Esophagus muscularis mucosa (tissue), 4 donors: ENCODE measurements at regions not wholly inside any gene's neighbourhood (a gene's known extent, or its start where the extent isn't known, plus 50 kb on each side); places are given as distances from the start of the nearest gene placed in this dataset.

Experiments
- DNase-seq: peaks from one replicate; pipeline ENCODE4 v3.0.0-alpha.2; 2017; ENCODE audit errors: extremely low spot score
- H3K27ac ChIP-seq, 4 donors: fragments of 200-600 bp; sonication (generic); replicated peaks in 1 of 4; 1 replicate in 3 of 4; 2 replicates in 1 of 4; pipeline ENCODE4 v1.5.1; 2016 to 2019; ENCODE audit warnings: mild to moderate bottlenecking in 1 of 4
- H3K27me3 ChIP-seq, 4 donors: fragments of 200-600 bp; sonication (generic); one replicate each; pipeline versions ENCODE4 v1.5.1 to v1.6.0; 2016 to 2019
- H3K36me3 ChIP-seq, 4 donors: fragments of 200-600 bp; sonication (generic); one replicate each; pipeline ENCODE4 v1.5.1; 2016 to 2019
- H3K4me1 ChIP-seq, 4 donors: fragments of 200-600 bp; sonication (generic); one replicate each; pipeline ENCODE4 v1.5.1; 2016 to 2019
- H3K4me3 ChIP-seq, 4 donors: fragments of 200-600 bp; sonication (generic); 1 replicate in 2 of 4; 2 replicates in 2 of 4; pipeline ENCODE4 v1.5.1; 2016 to 2019; ENCODE audit warnings: mild to moderate bottlenecking in 4 of 4, moderate library complexity in 1 of 4
- H3K9me3 ChIP-seq, 4 donors: fragments of 200-600 bp; sonication (generic); 1 replicate in 3 of 4; 2 replicates in 1 of 4; pipeline ENCODE4 v1.5.1; 2016 to 2019
- EP300 ChIP-seq: sonication (generic); formaldehyde crosslinking; IDR thresholded peaks from one replicate; pipeline ENCODE4 v1.6.1; 2017; ENCODE audit warnings: antibody characterized with exemption
- POLR2A ChIP-seq: fragments of 450-650 bp; IDR thresholded peaks from one replicate; pipeline ENCODE4 v1.6.1; 2017; ENCODE audit warnings: antibody characterized with exemption, moderate library complexity, mild to moderate bottlenecking, low read depth
- POLR2AphosphoS5 ChIP-seq, 2 donors: sonication (generic); formaldehyde crosslinking; IDR thresholded peaks; one replicate each; pipeline ENCODE4 v1.6.1; 2017; ENCODE audit warnings: antibody characterized with exemption in 2 of 2
- WGBS: methylation state at CpG from one replicate; pipeline ENCODE4 v1.1.5; 2018; 5-methylcytosine and 5-hydroxymethylcytosine counted together
- intact Hi-C: fragments of 100-400 bp; cut with DNase I; formaldehyde crosslinking; loops from one replicate; pipeline ENCODE4 v1.15.1; 2023
- TF ChIP-seq, protein P1 (sequence below), 3 experiments: fragments of 200-600 bp in 2 of 3; fragments of 450-650 bp in 1 of 3; sonication (generic) in 2 of 3; IDR thresholded peaks; one replicate each; pipeline ENCODE4 v1.5.1; 2017 to 2019; ENCODE audit warnings: antibody characterized with exemption in 3 of 3, mild to moderate bottlenecking in 2 of 3, moderate library complexity in 1 of 3

- Histone ChIP-seq H3K27ac (no peak overlapping the region), H3K4me1 (no peaks in the 10 kb centered on the region), H3K36me3 (no peaks in the 10 kb centered on the region), H3K4me3 (no peak overlapping the region), H3K27me3 (peaks cover 0 to 41% (median 0%) of the 10 kb centered on the region in 4 donors), H3K9me3 (no peaks in the 10 kb centered on the region)
- TF ChIP-seq, protein P1, sequence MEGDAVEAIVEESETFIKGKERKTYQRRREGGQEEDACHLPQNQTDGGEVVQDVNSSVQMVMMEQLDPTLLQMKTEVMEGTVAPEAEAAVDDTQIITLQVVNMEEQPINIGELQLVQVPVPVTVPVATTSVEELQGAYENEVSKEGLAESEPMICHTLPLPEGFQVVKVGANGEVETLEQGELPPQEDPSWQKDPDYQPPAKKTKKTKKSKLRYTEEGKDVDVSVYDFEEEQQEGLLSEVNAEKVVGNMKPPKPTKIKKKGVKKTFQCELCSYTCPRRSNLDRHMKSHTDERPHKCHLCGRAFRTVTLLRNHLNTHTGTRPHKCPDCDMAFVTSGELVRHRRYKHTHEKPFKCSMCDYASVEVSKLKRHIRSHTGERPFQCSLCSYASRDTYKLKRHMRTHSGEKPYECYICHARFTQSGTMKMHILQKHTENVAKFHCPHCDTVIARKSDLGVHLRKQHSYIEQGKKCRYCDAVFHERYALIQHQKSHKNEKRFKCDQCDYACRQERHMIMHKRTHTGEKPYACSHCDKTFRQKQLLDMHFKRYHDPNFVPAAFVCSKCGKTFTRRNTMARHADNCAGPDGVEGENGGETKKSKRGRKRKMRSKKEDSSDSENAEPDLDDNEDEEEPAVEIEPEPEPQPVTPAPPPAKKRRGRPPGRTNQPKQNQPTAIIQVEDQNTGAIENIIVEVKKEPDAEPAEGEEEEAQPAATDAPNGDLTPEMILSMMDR (IDR thresholded peaks at IDR 0.05) = no peak
- TF ChIP-seq EP300 = no peak
- TF ChIP-seq POLR2A = no peak
- no peak for TF ChIP-seq POLR2AphosphoS5 (IDR thresholded peaks at IDR 0.05)
- whole genome bisulfite sequencing = 90% methylated on average over 2 of the region's 2 CpGs
- no peak for DNase-seq
- intact Hi-C loops = no loop called here
Measured at GRCh38 chr19:28981994-28982393, 231.0 kb downstream of the UQCRFS1 start.

DNA sequence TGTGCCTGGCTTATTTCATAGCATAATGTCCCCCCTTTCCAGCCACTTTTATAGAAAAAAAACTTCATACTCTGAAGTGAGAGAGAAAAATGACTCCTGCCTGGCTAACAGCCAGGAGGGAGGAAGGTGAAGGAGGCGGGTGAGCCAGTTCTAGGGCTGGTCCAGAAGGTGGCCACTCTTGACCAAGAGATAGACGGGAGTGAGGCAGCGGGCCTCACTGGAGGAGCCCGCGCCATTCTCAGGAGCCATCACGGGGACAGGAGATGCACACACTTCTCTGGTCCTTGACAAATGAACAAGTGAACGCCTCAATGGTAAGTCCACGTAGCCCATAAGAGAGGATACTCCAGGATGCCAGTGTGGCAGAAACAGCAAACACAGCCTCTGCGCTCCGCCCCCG is 231.4 kb downstream of the UQCRFS1 start:
- H3K4me1 ChIP-seq = no peaks in the 10 kb centered on the region
- H3K9me3 ChIP-seq = no peaks in the 10 kb centered on the region
- intact Hi-C loops = no loop called here
- no peaks in the 10 kb centered on the region for H3K36me3 ChIP-seq
- DNase-seq = no peak
- H3K4me3 ChIP-seq = no peak overlapping the region
- TF ChIP-seq POLR2AphosphoS5 (IDR thresholded peaks at IDR 0.05) (no peak), POLR2A (no peak)
- TF ChIP-seq, protein P1 (IDR thresholded peaks at IDR 0.05) = no peak
- WGBS = 75% methylated on average over 11 of the region's 11 CpGs
- no peak overlapping the region for H3K27ac ChIP-seq
- peaks cover 0 to 41% (median 0%) of the 10 kb centered on the region in 4 donors for H3K27me3 ChIP-seq

DNA sequence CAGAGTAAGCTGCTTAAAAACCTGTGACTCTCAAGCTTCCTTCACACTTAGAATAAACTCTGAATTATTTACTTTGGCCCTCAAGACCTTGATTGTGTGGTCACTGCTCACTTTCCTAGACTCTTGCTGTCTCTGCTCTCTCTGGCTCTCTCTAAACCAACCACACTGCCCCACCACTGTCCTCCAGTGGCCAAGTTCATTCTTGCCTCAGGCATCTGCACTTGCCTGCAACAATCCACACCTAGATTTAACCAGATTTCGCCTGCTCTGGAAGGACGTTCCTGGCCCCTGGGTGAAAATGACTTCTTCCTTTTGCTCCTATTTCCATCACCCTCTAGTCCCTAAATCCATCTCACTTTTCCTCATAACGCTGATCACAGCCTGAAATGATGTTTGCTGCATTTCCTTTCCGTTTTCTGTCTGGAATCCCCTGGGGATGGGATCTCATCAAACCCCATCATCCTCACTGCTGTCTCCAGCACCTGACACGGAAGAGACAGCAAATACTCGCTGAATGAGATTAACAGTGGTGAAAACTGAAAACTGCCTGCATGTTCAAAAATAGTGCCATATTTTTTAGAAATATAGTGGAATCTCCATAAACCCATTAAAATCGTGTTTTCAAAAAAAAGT is 232.6 kb downstream of the UQCRFS1 start:
- WGBS = 55% methylated on average over 7 of the region's 7 CpGs
- H3K4me1 ChIP-seq = no peaks in the 10 kb centered on the region
- H3K27me3 ChIP-seq = peaks cover 0 to 31% (median 0%) of the 10 kb centered on the region in 4 donors
- no peak overlapping the region for H3K27ac ChIP-seq
- H3K36me3 ChIP-seq = no peaks in the 10 kb centered on the region
- DNase-seq = no peak
- H3K9me3 ChIP-seq = no peaks in the 10 kb centered on the region
- intact Hi-C loops = no loop called here
- TF ChIP-seq POLR2A (no peak), EP300 (no peak), POLR2AphosphoS5 (IDR thresholded peaks at IDR 0.05) (no peak)
- TF ChIP-seq, protein P1 (IDR thresholded peaks at IDR 0.05) = no peak
- H3K4me3 ChIP-seq = no peak overlapping the region

DNA sequence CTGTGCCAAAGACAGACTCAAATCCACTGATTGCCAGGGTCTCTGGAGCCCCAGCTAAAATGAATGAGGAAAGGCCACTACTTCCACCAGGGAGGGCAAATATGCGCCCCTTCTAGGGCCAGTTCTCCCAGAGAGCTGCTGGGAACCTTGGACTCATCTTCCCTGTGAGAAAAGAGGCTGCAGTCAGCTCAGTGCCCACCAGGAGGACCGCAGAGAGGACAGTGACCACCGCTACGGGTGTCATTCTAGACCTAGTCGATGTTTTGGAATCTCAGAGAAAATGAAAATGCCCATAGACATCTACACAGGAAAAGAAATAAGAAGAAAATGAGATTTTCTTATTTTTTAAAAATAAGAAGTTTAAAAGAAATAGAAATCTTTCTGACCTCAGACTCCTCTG is 235.1 kb downstream of the UQCRFS1 start:
- TF ChIP-seq POLR2AphosphoS5 (IDR thresholded peaks at IDR 0.05) = no peak
- TF ChIP-seq EP300 = no peak
- TF ChIP-seq, protein P1 (IDR thresholded peaks at IDR 0.05) = no peak
- TF ChIP-seq POLR2A = no peak
- Histone ChIP-seq H3K36me3 (no peaks in the 10 kb centered on the region), H3K9me3 (no peaks in the 10 kb centered on the region), H3K27me3 (peaks cover 0 to 14% (median 0%) of the 10 kb centered on the region in 4 donors), H3K4me1 (no peaks in the 10 kb centered on the region), H3K4me3 (no peak overlapping the region), H3K27ac (no peak overlapping the region)
- 78% methylated on average over 5 of the region's 5 CpGs for WGBS
- intact Hi-C loops = no loop called here
- no peak for DNase-seq
